Breast epithelium (tissue), 4 donors: ENCODE measurements at regions not wholly inside any gene's neighbourhood (a gene's known extent, or its start where the extent isn't known, plus 50 kb on each side); places are given as distances from the start of the nearest gene placed in this dataset.

Experiments
- DNase-seq, 2 donors: peaks; one replicate each; pipeline ENCODE4 v3.0.0-alpha.2; 2019; ENCODE audit warnings: low spot score in 2 of 2
- H3K27ac ChIP-seq, 2 donors: fragments of 200-600 bp; sonication (generic) in 1 of 2; one replicate each; pipeline ENCODE4 v1.5.1; 2016 to 2019; ENCODE audit warnings: mild to moderate bottlenecking in 1 of 2
- H3K27me3 ChIP-seq, 2 donors: fragments of 200-600 bp; sonication (generic) in 1 of 2; one replicate each; pipeline versions ENCODE4 v1.5.1 to v1.6.0; 2017 to 2019; ENCODE audit warnings: control low read depth in 1 of 2, mild to moderate bottlenecking in 1 of 2
- H3K36me3 ChIP-seq: fragments of 200-600 bp; one replicate; pipeline ENCODE4 v1.5.1; 2019
- H3K4me1 ChIP-seq, 2 donors: fragments of 200-600 bp; sonication (generic); one replicate each; pipeline ENCODE4 v1.5.1; 2016 to 2019; ENCODE audit warnings: control low read depth in 1 of 2
- H3K4me3 ChIP-seq, 3 donors: fragments of 200-600 bp; sonication (generic); 1 replicate in 2 of 3; 2 replicates in 1 of 3; pipeline ENCODE4 v1.5.1; 2016 to 2019; ENCODE audit warnings: mild to moderate bottlenecking in 3 of 3, moderate library complexity in 2 of 3
- H3K9me3 ChIP-seq, 2 donors: fragments of 200-600 bp; sonication (generic) in 1 of 2; one replicate each; pipeline ENCODE4 v1.5.1; 2016 to 2019; ENCODE audit warnings: control low read depth in 1 of 2
- POLR2A ChIP-seq: fragments of 450-650 bp; IDR thresholded peaks from one replicate; pipeline ENCODE4 v1.6.1; 2016; ENCODE audit warnings: antibody characterized with exemption, mild to moderate bottlenecking, moderate library complexity
- POLR2AphosphoS5 ChIP-seq, 3 donors: sonication (generic); formaldehyde crosslinking; IDR thresholded peaks; one replicate each; pipeline ENCODE4 v1.6.1; 2017; ENCODE audit warnings: antibody characterized with exemption in 3 of 3
- intact Hi-C: fragments of 100-400 bp; cut with DNase I; formaldehyde crosslinking; loops from one replicate; pipeline ENCODE4 v1.15.1; 2023; ENCODE audit warnings: low total_unique reads
- TF ChIP-seq, protein P1 (sequence below), 3 donors: fragments of 450-650 bp; IDR thresholded peaks; one replicate each; pipeline ENCODE4 v1.5.1; 2016 to 2017; ENCODE audit warnings: antibody characterized with exemption in 3 of 3, mild to moderate bottlenecking in 3 of 3, moderate library complexity in 3 of 3

DNA sequence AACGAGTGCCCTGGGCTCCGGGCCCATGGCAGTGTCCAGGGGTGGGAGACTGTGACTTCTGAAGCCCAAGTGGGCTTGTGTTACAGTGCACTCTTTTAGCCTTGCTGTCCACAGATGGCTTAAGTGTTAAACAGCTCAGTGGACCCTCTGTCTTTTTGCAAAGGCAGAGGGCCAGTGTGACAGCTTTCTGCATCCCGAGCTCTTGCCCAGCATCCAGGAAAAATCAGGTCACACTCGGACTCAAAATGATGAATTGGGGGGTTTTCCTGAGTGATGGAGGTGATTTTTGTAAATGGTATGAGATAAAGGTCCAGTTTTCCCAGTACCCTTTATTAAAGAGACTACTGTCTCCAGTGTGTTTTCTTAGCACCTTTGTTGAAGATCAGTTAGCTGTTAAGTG lies 321.3 kb upstream of the GRAMD2B start:
- Histone ChIP-seq H3K36me3 (no peaks in the 10 kb centered on the region), H3K9me3 (no peaks in the 10 kb centered on the region), H3K27me3 (no peaks in the 10 kb centered on the region), H3K27ac (no peak overlapping the region), H3K4me3 (no peak overlapping the region), H3K4me1 (no peaks in the 10 kb centered on the region)
- intact Hi-C loops = no loop called here
- TF ChIP-seq POLR2AphosphoS5 (IDR thresholded peaks at IDR 0.05) (no peak), POLR2A (no peak)
- TF ChIP-seq, protein P1, sequence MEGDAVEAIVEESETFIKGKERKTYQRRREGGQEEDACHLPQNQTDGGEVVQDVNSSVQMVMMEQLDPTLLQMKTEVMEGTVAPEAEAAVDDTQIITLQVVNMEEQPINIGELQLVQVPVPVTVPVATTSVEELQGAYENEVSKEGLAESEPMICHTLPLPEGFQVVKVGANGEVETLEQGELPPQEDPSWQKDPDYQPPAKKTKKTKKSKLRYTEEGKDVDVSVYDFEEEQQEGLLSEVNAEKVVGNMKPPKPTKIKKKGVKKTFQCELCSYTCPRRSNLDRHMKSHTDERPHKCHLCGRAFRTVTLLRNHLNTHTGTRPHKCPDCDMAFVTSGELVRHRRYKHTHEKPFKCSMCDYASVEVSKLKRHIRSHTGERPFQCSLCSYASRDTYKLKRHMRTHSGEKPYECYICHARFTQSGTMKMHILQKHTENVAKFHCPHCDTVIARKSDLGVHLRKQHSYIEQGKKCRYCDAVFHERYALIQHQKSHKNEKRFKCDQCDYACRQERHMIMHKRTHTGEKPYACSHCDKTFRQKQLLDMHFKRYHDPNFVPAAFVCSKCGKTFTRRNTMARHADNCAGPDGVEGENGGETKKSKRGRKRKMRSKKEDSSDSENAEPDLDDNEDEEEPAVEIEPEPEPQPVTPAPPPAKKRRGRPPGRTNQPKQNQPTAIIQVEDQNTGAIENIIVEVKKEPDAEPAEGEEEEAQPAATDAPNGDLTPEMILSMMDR (IDR thresholded peaks at IDR 0.05) = no peak
- DNase-seq = no peak

DNA sequence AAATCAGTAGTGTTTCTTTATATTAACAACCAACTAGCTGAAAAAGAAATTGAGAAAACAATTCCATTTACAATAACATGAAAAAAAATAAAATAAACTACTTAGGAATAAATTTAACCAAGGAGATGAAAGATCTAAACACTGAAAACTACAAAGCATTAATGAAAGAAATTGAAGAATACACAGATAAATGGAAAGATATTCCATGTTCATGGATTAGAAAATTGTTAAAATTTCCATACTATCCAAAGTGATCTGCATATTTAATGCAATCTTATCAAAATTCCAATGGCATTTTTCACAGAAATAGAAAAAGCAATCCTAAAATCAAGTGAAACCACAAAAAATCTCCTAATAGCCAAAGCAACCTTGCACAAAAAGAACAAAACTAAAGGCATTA lies 320.2 kb upstream of the GRAMD2B start:
- intact Hi-C loops = no loop called here
- Histone ChIP-seq H3K4me3 (no peak overlapping the region), H3K9me3 (no peaks in the 10 kb centered on the region), H3K4me1 (no peaks in the 10 kb centered on the region), H3K27me3 (no peaks in the 10 kb centered on the region), H3K27ac (no peak overlapping the region), H3K36me3 (no peaks in the 10 kb centered on the region)
- DNase-seq = no peak
- TF ChIP-seq, protein P1 (IDR thresholded peaks at IDR 0.05) = no peak
- TF ChIP-seq POLR2A = no peak
- no peak for TF ChIP-seq POLR2AphosphoS5 (IDR thresholded peaks at IDR 0.05)

DNA sequence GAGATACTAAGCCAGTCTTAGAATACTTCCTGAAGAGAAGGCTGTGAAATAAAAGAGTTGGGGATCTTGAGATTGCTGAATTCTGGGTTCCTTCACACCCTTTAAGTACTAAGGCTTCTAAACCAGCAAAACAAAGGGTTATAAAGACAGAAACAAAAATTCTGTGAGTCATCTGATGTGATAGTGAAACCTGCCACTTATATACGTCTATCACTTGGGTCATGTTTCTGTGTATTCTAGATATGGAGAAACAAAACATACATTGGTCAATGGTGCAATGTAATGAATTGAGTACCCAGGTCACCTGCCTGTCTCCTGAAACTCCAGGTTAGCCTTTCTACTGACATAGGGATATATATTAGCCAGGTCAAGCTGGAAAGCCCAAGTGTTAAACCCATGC lies 319.3 kb upstream of the GRAMD2B start:
- Histone ChIP-seq H3K36me3 (no peaks in the 10 kb centered on the region), H3K27ac (no peak overlapping the region), H3K9me3 (no peaks in the 10 kb centered on the region), H3K4me3 (no peak overlapping the region), H3K4me1 (no peaks in the 10 kb centered on the region), H3K27me3 (no peaks in the 10 kb centered on the region)
- intact Hi-C loops = no loop called here
- no peak for TF ChIP-seq POLR2AphosphoS5 (IDR thresholded peaks at IDR 0.05)
- TF ChIP-seq POLR2A = no peak
- TF ChIP-seq, protein P1 (IDR thresholded peaks at IDR 0.05) = no peak
- DNase-seq = no peak

DNA sequence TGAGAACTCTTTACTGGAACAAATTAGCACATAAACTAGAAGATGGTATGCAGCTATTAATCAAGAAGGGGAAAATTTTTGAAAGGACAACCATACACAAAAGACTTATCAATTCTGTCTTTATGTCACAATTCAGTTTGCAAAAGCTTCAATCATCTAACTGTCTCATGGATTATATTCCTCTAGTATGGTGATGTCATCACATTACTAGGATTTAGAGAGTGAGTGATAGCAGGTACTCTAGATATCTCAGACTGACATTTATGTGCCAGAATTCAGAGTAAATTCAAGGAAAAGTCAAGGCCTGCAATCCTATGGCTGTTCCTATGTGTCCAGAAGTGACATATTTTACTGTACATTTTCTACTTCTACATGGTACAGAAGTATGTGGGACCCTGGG lies 318.9 kb upstream of the GRAMD2B start:
- TF ChIP-seq POLR2AphosphoS5 (IDR thresholded peaks at IDR 0.05) = no peak
- TF ChIP-seq, protein P1 (IDR thresholded peaks at IDR 0.05) = no peak
- no peak for TF ChIP-seq POLR2A
- Histone ChIP-seq H3K4me3 (no peak overlapping the region), H3K36me3 (no peaks in the 10 kb centered on the region), H3K27ac (no peak overlapping the region), H3K9me3 (no peaks in the 10 kb centered on the region), H3K4me1 (no peaks in the 10 kb centered on the region), H3K27me3 (no peaks in the 10 kb centered on the region)
- no peak for DNase-seq
- intact Hi-C loops = no loop called here

DNA sequence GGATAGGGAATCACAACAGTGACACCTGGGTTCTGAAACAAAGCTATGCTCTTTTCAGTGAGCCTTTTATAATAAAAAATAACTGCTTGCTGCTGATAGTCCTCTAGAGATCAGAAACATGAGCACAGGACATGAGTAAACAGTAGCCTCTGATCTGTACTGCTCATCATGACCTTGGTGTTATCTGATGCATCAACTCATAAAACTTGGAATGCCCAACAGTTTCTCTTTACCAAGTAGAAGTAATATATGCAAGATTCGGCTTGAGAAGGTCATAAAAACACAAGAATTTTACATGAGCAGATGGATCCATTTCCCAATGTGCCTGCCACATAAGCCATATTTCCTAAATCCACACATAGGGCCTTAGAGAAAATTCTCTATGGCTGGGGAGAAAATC lies 318.3 kb upstream of the GRAMD2B start:
- no peak overlapping the region for H3K4me3 ChIP-seq
- H3K9me3 ChIP-seq = no peaks in the 10 kb centered on the region
- intact Hi-C loops = no loop called here
- H3K27me3 ChIP-seq = no peaks in the 10 kb centered on the region
- H3K27ac ChIP-seq = no peak overlapping the region
- H3K36me3 ChIP-seq = no peaks in the 10 kb centered on the region
- no peak for DNase-seq
- H3K4me1 ChIP-seq = no peaks in the 10 kb centered on the region
- TF ChIP-seq, protein P1 (IDR thresholded peaks at IDR 0.05) = no peak
- TF ChIP-seq POLR2A (no peak), POLR2AphosphoS5 (IDR thresholded peaks at IDR 0.05) (no peak)
